Transverse colon (tissue), 4 donors: ENCODE measurements at regions not wholly inside any gene's neighbourhood (a gene's known extent, or its start where the extent isn't known, plus 50 kb on each side); places are given as distances from the start of the nearest gene placed in this dataset.

Experiments used
- EP300 ChIP-seq: sonication (generic); formaldehyde crosslinking; IDR thresholded peaks from one replicate; pipeline ENCODE4 v1.6.1; 2017; ENCODE audit warnings: antibody characterized with exemption, low read depth
- POLR2A ChIP-seq: fragments of 450-650 bp; IDR thresholded peaks from one replicate; pipeline ENCODE4 v1.6.1; 2016; ENCODE audit warnings: antibody characterized with exemption, mild to moderate bottlenecking, moderate library complexity
- POLR2AphosphoS5 ChIP-seq, 3 donors: sonication (generic); formaldehyde crosslinking; IDR thresholded peaks; one replicate each; pipeline ENCODE4 v1.6.1; 2016; ENCODE audit warnings: antibody characterized with exemption in 3 of 3
- TF ChIP-seq, protein P1 (sequence below), 5 experiments: fragments of 200-600 bp in 3 of 5; fragments of 450-650 bp in 2 of 5; sonication (generic) in 3 of 5; IDR thresholded peaks; 1 replicate in 2 of 5; 2 replicates in 3 of 5; pipeline ENCODE4 v1.5.1; 2016 to 2017; ENCODE audit warnings: antibody characterized with exemption in 5 of 5, inconsistent platforms in 3 of 5, mild to moderate bottlenecking in 2 of 5, moderate library complexity in 1 of 5

DNA sequence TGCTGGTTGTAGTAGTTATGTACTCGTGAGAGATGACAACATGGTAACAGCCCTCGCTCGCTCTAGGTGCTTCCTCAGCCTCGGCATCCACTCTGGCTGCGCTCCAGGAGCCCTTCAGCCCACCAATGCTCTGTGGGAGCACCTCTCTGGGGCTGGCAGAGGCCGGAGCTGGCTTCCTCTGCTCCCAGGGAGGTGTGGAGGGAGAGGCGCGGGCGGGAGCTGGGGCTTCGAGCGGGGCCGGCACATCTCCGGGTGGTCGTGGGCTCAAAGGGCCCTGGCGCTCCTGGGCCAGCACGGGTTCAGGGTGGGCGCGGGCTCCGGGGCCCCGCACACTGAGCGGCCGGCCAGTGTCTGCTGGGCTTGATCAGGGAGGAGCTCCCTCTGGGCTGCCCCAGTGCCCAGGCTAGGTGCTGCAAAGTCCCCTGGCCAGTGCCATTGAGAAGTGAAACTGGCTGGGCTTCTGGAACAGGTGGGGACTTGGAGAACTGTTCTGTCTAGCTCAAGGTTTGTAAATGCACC, 1012.1 kb downstream of the CNTNAP5 start:
- TF ChIP-seq, protein P1, sequence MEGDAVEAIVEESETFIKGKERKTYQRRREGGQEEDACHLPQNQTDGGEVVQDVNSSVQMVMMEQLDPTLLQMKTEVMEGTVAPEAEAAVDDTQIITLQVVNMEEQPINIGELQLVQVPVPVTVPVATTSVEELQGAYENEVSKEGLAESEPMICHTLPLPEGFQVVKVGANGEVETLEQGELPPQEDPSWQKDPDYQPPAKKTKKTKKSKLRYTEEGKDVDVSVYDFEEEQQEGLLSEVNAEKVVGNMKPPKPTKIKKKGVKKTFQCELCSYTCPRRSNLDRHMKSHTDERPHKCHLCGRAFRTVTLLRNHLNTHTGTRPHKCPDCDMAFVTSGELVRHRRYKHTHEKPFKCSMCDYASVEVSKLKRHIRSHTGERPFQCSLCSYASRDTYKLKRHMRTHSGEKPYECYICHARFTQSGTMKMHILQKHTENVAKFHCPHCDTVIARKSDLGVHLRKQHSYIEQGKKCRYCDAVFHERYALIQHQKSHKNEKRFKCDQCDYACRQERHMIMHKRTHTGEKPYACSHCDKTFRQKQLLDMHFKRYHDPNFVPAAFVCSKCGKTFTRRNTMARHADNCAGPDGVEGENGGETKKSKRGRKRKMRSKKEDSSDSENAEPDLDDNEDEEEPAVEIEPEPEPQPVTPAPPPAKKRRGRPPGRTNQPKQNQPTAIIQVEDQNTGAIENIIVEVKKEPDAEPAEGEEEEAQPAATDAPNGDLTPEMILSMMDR (IDR thresholded peaks at IDR 0.05) = no peak
- TF ChIP-seq POLR2A (no peak), EP300 (no peak), POLR2AphosphoS5 (IDR thresholded peaks at IDR 0.05) (no peak)
